SK-N-SH treated with all-trans-retinoic acid at 6 μM for 48 hours (cell line): ENCODE measurements at regions not wholly inside any gene's neighbourhood (a gene's known extent, or its start where the extent isn't known, plus 50 kb on each side); places are given as distances from the start of the nearest gene placed in this dataset.

Source experiments
- ATAC-seq: fragments of 200-7000 bp; cut with Tn5 transposase; 3 replicates; pipeline ENCODE4 v1.9.1; 2020; ENCODE audit warnings: mild to moderate bottlenecking, moderate library complexity
- ARNTL ChIP-seq: fragments of 450-650 bp; formaldehyde crosslinking; IDR thresholded peaks from 2 replicates; pipeline ENCODE4 v1.5.0; 2020; ENCODE audit warnings: low read depth, mild to moderate bottlenecking, moderate library complexity, borderline replicate concordance
- BACH2 ChIP-seq: fragments of 250-450 bp; sonication (Bioruptor Pico); IDR thresholded peaks from 2 replicates; pipeline ENCODE4 v1.9.0; 2021; ENCODE audit warnings: mild to moderate bottlenecking, borderline replicate concordance
- CSDC2 ChIP-seq: fragments of 250-450 bp; sonication (Bioruptor Pico); IDR thresholded peaks from 2 replicates; pipeline ENCODE4 v1.5.0; 2020; ENCODE audit warnings: mild to moderate bottlenecking, moderate library complexity
- ESRRG ChIP-seq: fragments of 250-450 bp; sonication (Bioruptor Pico); IDR thresholded peaks from 2 replicates; pipeline ENCODE4 v1.6.1; 2021; ENCODE audit warnings: mild to moderate bottlenecking
- GLIS3 ChIP-seq: fragments of 250-450 bp; sonication (Bioruptor Pico); IDR thresholded peaks from 2 replicates; pipeline ENCODE4 v1.5.0; 2020; ENCODE audit warnings: mild to moderate bottlenecking, moderate library complexity
- ISL1 ChIP-seq: fragments of 250-450 bp; sonication (Bioruptor Pico); IDR thresholded peaks from 2 replicates; pipeline ENCODE4 v2.1.2; 2022; ENCODE audit warnings: mild to moderate bottlenecking, moderate library complexity
- PPARA ChIP-seq: fragments of 250-450 bp; sonication (Bioruptor Pico); IDR thresholded peaks from 2 replicates; pipeline ENCODE4 v1.5.0; 2020; ENCODE audit warnings: mild to moderate bottlenecking, borderline replicate concordance
- SNAI2 ChIP-seq: fragments of 250-450 bp; sonication (Bioruptor Pico); IDR thresholded peaks from 2 replicates; pipeline ENCODE4 v1.5.0; 2020; ENCODE audit warnings: mild to moderate bottlenecking, moderate library complexity
- TCF4 ChIP-seq: fragments of 250-450 bp; sonication (Bioruptor Pico); IDR thresholded peaks from 2 replicates; pipeline ENCODE4 v1.8.0; 2021; ENCODE audit warnings: mild to moderate bottlenecking, moderate library complexity, borderline replicate concordance
- TOX ChIP-seq: fragments of 250-450 bp; sonication (Bioruptor Pico); IDR thresholded peaks from 2 replicates; pipeline ENCODE4 v1.8.0; 2021; ENCODE audit warnings: mild to moderate bottlenecking, moderate library complexity, borderline replicate concordance
- ZC3H10 ChIP-seq: fragments of 250-450 bp; sonication (Bioruptor Pico); IDR thresholded peaks from 2 replicates; pipeline ENCODE4 v1.5.1; 2021; ENCODE audit warnings: mild to moderate bottlenecking, moderate library complexity
- ZFP3 ChIP-seq: fragments of 250-450 bp; sonication (Bioruptor Pico); IDR thresholded peaks from 2 replicates; pipeline ENCODE4 v1.5.0; 2020; ENCODE audit warnings: mild to moderate bottlenecking, moderate library complexity
- ZFP30 ChIP-seq: fragments of 450-650 bp; formaldehyde crosslinking; IDR thresholded peaks from 2 replicates; pipeline ENCODE4 v1.5.0; 2022; ENCODE audit warnings: mild to moderate bottlenecking, moderate library complexity
- ZNF70 ChIP-seq: fragments of 450-650 bp; formaldehyde crosslinking; IDR thresholded peaks from 2 replicates; pipeline ENCODE4 v1.5.0; 2020; ENCODE audit warnings: mild to moderate bottlenecking, moderate library complexity
- ZNF8 ChIP-seq: fragments of 450-650 bp; formaldehyde crosslinking; IDR thresholded peaks from 2 replicates; pipeline ENCODE4 v1.5.0; 2020; ENCODE audit warnings: mild to moderate bottlenecking, moderate library complexity
- TF ChIP-seq, protein P1 (sequence below): fragments of 250-450 bp; sonication (Bioruptor Pico); IDR thresholded peaks from 2 replicates; pipeline ENCODE4 v1.5.0; 2020; ENCODE audit warnings: mild to moderate bottlenecking, moderate library complexity
- TF ChIP-seq, protein P2 (sequence below): fragments of 250-450 bp; sonication (Bioruptor Pico); IDR thresholded peaks from 2 replicates; pipeline ENCODE4 v1.8.0; 2020; ENCODE audit warnings: mild to moderate bottlenecking, moderate library complexity, borderline replicate concordance
- TF ChIP-seq, protein P3 (sequence below): fragments of 250-450 bp; sonication (Bioruptor Pico); IDR thresholded peaks from 2 replicates; pipeline ENCODE4 v1.5.1; 2020; ENCODE audit warnings: low read depth, mild to moderate bottlenecking, moderate library complexity
- TF ChIP-seq, protein P4 (sequence below): fragments of 250-450 bp; sonication (Bioruptor Pico); IDR thresholded peaks from 2 replicates; pipeline ENCODE4 v1.8.0; 2021; ENCODE audit warnings: low read depth, mild to moderate bottlenecking, moderate library complexity, borderline replicate concordance

DNA sequence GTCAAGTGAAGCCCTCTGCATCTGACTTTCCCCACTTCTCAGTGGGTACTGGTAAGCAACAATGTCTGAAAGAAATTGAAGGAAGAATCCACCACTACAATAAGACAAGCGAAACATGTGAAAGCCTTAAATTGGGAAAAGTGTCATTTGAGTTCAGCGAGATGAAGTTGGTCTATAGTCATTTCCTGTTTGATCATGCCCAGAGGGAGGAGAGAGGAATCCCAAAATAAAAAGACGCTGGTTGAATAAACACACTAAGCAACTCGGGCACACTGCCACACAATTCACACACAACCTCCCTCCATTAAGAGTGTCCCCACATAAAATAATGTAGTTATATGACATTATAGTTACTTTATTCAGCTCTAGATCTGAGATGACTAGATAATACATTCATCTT, 166.1 kb downstream of the CBLN2 start (continued):
- no peak for TF ChIP-seq GLIS3 (CRISPR knock-in tag)
- TF ChIP-seq BACH2 = no peak
- TF ChIP-seq ESRRG (CRISPR knock-in tag) = no peak
- TF ChIP-seq, protein P1, sequence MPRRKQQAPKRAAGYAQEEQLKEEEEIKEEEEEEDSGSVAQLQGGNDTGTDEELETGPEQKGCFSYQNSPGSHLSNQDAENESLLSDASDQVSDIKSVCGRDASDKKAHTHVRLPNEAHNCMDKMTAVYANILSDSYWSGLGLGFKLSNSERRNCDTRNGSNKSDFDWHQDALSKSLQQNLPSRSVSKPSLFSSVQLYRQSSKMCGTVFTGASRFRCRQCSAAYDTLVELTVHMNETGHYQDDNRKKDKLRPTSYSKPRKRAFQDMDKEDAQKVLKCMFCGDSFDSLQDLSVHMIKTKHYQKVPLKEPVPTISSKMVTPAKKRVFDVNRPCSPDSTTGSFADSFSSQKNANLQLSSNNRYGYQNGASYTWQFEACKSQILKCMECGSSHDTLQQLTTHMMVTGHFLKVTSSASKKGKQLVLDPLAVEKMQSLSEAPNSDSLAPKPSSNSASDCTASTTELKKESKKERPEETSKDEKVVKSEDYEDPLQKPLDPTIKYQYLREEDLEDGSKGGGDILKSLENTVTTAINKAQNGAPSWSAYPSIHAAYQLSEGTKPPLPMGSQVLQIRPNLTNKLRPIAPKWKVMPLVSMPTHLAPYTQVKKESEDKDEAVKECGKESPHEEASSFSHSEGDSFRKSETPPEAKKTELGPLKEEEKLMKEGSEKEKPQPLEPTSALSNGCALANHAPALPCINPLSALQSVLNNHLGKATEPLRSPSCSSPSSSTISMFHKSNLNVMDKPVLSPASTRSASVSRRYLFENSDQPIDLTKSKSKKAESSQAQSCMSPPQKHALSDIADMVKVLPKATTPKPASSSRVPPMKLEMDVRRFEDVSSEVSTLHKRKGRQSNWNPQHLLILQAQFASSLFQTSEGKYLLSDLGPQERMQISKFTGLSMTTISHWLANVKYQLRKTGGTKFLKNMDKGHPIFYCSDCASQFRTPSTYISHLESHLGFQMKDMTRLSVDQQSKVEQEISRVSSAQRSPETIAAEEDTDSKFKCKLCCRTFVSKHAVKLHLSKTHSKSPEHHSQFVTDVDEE (CRISPR knock-in tag) = no peak
- TF ChIP-seq, protein P2, sequence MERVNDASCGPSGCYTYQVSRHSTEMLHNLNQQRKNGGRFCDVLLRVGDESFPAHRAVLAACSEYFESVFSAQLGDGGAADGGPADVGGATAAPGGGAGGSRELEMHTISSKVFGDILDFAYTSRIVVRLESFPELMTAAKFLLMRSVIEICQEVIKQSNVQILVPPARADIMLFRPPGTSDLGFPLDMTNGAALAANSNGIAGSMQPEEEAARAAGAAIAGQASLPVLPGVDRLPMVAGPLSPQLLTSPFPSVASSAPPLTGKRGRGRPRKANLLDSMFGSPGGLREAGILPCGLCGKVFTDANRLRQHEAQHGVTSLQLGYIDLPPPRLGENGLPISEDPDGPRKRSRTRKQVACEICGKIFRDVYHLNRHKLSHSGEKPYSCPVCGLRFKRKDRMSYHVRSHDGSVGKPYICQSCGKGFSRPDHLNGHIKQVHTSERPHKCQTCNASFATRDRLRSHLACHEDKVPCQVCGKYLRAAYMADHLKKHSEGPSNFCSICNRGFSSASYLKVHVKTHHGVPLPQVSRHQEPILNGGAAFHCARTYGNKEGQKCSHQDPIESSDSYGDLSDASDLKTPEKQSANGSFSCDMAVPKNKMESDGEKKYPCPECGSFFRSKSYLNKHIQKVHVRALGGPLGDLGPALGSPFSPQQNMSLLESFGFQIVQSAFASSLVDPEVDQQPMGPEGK (CRISPR knock-in tag) = no peak
- TF ChIP-seq, all 23 proteins: peak for 0

DNA sequence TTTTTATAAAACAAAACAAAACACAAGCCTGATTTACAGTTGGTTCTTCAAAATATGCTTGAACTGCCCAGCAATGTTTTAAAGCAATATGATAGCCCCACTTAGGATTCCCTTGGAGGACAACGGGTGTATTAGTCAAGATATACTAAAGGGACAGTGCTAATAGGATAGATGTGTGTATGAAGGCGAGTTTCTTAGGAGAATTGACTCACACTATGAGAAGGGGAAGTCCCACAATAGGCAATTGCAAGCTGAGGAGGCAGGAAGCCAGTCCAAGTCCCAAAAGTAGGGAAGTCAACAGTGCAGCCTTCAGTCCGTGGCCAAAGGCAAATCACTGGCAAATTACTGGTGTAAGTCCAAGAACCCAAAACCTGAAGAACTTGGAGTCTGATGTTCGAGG, 167.9 kb downstream of the CBLN2 start:
- ATAC-seq = no peak
- TF ChIP-seq, protein P2 (CRISPR knock-in tag) = no peak
- TF ChIP-seq TCF4 (no peak), ZNF70 (CRISPR knock-in tag) (no peak), ZC3H10 (no peak), CSDC2 (CRISPR knock-in tag) (no peak), ZFP3 (no peak), ZNF8 (CRISPR knock-in tag) (no peak), GLIS3 (CRISPR knock-in tag) (no peak), PPARA (CRISPR knock-in tag) (no peak)

DNA sequence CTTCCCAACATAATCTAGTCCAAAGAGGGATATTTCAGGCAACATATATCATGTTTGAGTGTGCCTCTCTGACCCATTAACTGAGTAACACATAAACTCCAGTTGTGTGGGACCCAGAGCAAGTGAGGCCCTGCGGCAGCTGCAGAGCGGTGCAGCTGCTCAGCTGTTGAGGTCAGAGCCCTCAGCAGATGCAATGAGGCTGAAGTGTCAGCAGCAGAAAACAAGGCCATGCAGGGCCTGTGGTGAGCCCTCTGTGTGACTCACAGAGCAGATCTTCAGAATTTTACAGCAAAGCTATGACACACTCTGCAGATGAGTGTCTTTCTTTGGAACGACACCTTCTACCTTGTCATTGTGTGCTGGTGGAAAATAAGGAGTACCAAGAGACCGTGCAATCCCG, 168.5 kb downstream of the CBLN2 start:
- ATAC-seq = no peak; the same call in 2 of the 3 replicates
- TF ChIP-seq CSDC2 (CRISPR knock-in tag) (no peak), ESRRG (CRISPR knock-in tag) (no peak), SNAI2 (CRISPR knock-in tag) (no peak), ZFP30 (no peak), ISL1 (CRISPR knock-in tag) (no peak), ZFP3 (no peak), TOX (CRISPR knock-in tag) (no peak)
- TF ChIP-seq, protein P3, sequence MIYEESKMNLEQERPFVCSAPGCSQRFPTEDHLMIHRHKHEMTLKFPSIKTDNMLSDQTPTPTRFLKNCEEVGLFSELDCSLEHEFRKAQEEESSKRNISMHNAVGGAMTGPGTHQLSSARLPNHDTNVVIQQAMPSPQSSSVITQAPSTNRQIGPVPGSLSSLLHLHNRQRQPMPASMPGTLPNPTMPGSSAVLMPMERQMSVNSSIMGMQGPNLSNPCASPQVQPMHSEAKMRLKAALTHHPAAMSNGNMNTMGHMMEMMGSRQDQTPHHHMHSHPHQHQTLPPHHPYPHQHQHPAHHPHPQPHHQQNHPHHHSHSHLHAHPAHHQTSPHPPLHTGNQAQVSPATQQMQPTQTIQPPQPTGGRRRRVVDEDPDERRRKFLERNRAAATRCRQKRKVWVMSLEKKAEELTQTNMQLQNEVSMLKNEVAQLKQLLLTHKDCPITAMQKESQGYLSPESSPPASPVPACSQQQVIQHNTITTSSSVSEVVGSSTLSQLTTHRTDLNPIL = no peak

DNA sequence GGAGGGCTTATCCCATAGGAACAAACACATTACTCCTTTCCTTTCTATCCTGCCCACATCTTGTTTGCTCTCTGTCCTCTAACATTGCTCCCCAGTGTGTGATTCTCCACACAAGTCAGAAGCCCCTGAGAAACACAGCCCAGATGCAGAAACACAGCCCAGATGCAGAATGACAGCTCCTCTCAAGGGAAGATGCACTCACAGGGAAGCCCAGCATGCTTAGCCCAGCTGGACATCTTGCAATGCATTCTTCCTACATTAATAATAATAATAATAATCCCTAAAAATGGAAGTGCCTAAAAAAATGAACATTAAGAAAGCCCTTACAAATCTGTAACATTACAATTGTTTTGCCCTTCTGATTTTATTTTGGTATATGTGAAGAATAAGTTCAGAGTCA, 172.1 kb downstream of the CBLN2 start:
- no peak for ATAC-seq
- no peak for TF ChIP-seq ISL1 (CRISPR knock-in tag)
- TF ChIP-seq ZNF70 (CRISPR knock-in tag) = no peak
- TF ChIP-seq ZFP3 = no peak
- no peak for TF ChIP-seq TCF4
- TF ChIP-seq, protein P4, sequence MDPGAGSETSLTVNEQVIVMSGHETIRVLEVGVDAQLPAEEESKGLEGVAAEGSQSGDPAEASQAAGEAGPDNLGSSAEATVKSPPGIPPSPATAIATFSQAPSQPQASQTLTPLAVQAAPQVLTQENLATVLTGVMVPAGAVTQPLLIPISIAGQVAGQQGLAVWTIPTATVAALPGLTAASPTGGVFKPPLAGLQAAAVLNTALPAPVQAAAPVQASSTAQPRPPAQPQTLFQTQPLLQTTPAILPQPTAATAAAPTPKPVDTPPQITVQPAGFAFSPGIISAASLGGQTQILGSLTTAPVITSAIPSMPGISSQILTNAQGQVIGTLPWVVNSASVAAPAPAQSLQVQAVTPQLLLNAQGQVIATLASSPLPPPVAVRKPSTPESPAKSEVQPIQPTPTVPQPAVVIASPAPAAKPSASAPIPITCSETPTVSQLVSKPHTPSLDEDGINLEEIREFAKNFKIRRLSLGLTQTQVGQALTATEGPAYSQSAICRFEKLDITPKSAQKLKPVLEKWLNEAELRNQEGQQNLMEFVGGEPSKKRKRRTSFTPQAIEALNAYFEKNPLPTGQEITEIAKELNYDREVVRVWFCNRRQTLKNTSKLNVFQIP = no peak
- TF ChIP-seq ARNTL (CRISPR knock-in tag) = no peak
- TF ChIP-seq, protein P1 (CRISPR knock-in tag) = no peak
